DOHH2 (cell line): ENCODE measurements at regions not wholly inside any gene's neighbourhood (a gene's known extent, or its start where the extent isn't known, plus 50 kb on each side); places are given as distances from the start of the nearest gene placed in this dataset.

ENCODE experiments used
- CTCF ChIP-seq: fragments of 200-600 bp; sonication (generic); IDR thresholded peaks from one replicate; pipeline ENCODE4 v1.5.1; 2014; ENCODE audit warnings: antibody characterized with exemption, mild to moderate bottlenecking, low read depth, low read length; ENCODE audit not compliant: poor library complexity, severe bottlenecking
- EZH2phosphoT487 ChIP-seq: fragments of 200-600 bp; sonication (generic); IDR thresholded peaks from 2 replicates; pipeline ENCODE4 v1.6.1; 2017; ENCODE audit warnings: borderline replicate concordance, mild to moderate bottlenecking, antibody characterized with exemption, low read length, moderate library complexity, mixed read lengths

GRCh38 chr1:239583536-239583935 lies 197.2 kb downstream of the CHRM3 start:
- TF ChIP-seq CTCF, result no peak
- TF ChIP-seq EZH2phosphoT487, result no peak
